AG04449 (cell line): ENCODE measurements at regions not wholly inside any gene's neighbourhood (a gene's known extent, or its start where the extent isn't known, plus 50 kb on each side); places are given as distances from the start of the nearest gene placed in this dataset.

ENCODE experiments used
- CTCF ChIA-PET: fragments of 350-600 bp; formaldehyde crosslinking; extraction: SDS; loops from one replicate; lab custom pipeline; 2021; ENCODE audit warnings: antibody characterized with exemption; lab: Yijun Ruan, JAX
- POLR2A ChIA-PET: fragments of 400-600, 350-600 bp; formaldehyde crosslinking; extraction: SDS; loops from one replicate; lab custom pipeline; 2020; ENCODE audit warnings: antibody characterized with exemption, inconsistent platforms; lab: Yijun Ruan, JAX
- DNase-seq: peaks from one replicate; pipeline ENCODE4 v3.0.0-alpha.2; 2010; ENCODE audit warnings: low read depth, low spot score
- H3K4me3 ChIP-seq: 2 replicates; pipeline ENCODE4 v1.5.1; 2011; ENCODE audit warnings: low read depth, mild to moderate bottlenecking, control low read depth, low read length
- TF ChIP-seq, protein P1 (sequence below): IDR thresholded peaks from one replicate; pipeline ENCODE4 v1.5.1; 2011; ENCODE audit warnings: mild to moderate bottlenecking, moderate library complexity, low read length, control low read depth, inconsistent platforms; ENCODE audit not compliant: insufficient read depth; ENCODE audit errors: missing control alignments

DNA sequence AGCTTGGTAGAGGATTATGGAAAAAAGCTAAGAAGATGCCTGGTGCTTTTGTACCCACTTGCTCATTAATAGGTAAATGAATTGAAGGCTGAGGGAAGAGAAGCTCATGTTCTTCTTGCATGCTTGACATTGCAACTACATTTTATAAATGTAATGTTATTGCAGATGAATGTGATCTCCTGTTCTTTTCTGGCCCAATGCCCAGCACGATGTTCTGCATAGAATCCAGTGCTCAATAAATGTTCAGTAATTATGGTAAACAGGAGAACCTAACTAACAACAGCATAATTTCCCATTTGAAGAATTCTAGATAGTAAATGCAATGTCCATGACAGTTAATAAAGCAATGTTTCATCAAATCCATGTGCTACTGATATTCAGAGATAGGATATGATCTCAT is 638.2 kb upstream of the SOX9 start:
- ChIA-PET POLR2A (no interaction called here), CTCF (interaction anchor here (2.1 to 6.8 kb wide), 2 partner anchors 9 to 22 kb away, joined by 9 to 49 read pairs; no protein-coding TSS in a partner anchor)
- no peak for DNase-seq
- H3K4me3 ChIP-seq = no peak overlapping the region
- TF ChIP-seq, protein P1, sequence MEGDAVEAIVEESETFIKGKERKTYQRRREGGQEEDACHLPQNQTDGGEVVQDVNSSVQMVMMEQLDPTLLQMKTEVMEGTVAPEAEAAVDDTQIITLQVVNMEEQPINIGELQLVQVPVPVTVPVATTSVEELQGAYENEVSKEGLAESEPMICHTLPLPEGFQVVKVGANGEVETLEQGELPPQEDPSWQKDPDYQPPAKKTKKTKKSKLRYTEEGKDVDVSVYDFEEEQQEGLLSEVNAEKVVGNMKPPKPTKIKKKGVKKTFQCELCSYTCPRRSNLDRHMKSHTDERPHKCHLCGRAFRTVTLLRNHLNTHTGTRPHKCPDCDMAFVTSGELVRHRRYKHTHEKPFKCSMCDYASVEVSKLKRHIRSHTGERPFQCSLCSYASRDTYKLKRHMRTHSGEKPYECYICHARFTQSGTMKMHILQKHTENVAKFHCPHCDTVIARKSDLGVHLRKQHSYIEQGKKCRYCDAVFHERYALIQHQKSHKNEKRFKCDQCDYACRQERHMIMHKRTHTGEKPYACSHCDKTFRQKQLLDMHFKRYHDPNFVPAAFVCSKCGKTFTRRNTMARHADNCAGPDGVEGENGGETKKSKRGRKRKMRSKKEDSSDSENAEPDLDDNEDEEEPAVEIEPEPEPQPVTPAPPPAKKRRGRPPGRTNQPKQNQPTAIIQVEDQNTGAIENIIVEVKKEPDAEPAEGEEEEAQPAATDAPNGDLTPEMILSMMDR = no peak

DNA sequence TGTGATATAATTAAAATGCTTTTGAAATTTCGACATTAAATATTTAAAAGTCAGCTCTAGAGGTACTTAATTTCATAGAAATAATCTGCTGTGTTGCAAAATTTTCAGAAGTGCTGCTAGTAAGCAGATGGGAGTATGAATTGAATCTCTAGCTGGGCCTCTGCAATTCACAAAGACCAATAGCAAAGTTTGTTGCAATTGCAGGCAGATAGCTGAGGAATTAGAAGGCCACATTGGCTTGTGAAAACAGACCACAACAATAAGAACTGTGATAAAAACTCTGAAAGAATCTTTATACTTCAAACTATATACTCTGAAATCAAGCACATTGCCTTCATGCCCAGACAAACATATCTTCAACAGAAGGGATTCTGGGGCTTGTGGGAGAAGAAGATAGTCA is 636.3 kb upstream of the SOX9 start:
- no peak overlapping the region for H3K4me3 ChIP-seq
- TF ChIP-seq, protein P1 = no peak
- DNase-seq = no peak
- POLR2A ChIA-PET = no interaction called here
- CTCF ChIA-PET = interaction anchor here (0.9 to 6.8 kb wide), 5 partner anchors 11 to 717 kb away, joined by 3 to 49 read pairs (median 3); no protein-coding TSS in a partner anchor

DNA sequence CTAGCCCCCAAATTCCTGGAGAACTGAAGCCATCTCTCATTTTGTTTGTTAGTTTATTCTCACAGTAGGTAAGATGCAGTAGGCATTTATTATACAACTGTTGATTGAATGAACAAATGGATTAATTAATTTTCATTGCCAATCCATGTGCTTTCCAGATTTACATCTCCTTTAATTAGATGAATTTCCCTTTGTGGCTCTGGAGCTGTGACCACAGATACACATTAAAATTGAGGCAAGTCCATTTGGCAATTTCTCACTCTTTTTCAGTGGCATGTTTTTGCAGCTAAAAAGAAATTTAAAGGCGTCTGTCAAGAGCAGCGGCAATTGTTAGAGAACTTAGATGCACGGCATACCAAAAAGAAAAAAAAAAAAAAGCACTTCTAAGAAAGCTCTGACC is 635.4 kb upstream of the SOX9 start:
- TF ChIP-seq, protein P1 = no peak
- no peak overlapping the region for H3K4me3 ChIP-seq
- DNase-seq = no peak
- CTCF ChIA-PET = interaction anchor here (0.6 to 6.8 kb wide), 6 partner anchors 12 to 46 kb away, joined by 3 to 49 read pairs (median 3); no protein-coding TSS in a partner anchor
- POLR2A ChIA-PET = no interaction called here

DNA sequence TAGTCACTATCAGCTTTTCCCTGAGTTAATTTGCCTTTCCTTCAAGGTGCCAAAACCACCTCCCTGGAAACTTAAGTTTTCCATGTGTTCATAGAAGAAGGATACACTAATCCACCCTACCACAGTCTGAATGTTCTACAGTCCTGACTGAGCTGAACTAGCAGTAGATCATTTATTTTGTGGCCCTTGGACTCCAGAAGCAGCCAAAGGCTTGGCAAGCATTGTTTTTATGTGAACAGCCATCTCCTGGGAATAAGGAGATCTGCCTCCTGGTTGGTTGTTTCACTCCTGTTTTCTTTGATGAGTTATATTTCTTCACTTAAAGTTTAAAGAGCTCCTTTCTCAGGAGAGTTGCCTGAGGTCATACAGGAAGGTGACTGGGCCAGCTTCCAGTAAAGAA is 634.6 kb upstream of the SOX9 start:
- ChIA-PET POLR2A (no interaction called here), CTCF (interaction anchor here (1.2 to 6.8 kb wide), 2 partner anchors 13 to 25 kb away, joined by 3 to 49 read pairs; no protein-coding TSS in a partner anchor)
- TF ChIP-seq, protein P1 = no peak
- no peak for DNase-seq
- no peak overlapping the region for H3K4me3 ChIP-seq

DNA sequence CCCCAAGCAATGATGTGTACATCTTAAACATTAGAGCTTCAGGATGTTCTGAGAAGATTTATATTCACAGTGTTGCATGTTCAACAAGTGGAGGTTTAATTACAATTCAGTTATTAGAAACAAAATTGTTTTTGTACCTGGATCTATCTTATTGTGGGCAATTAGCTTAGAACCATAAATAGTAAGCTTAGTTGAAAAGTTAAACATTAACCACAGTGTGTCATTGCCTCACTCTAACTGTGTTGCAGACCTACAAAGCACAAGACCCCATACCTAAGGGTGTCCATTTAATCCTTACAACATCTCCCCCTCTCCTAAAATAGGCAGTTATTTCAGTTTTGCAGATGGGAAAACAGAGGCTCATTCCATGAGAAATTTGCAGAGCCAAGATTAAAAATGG is 632.0 kb upstream of the SOX9 start:
- POLR2A ChIA-PET = no interaction called here

More for the DNA sequence above, 632.0 kb upstream of the SOX9 start:
- H3K4me3 ChIP-seq = no peak overlapping the region
- CTCF ChIA-PET = interaction anchor here (0.9 to 1.3 kb wide), 2 partner anchors 13 to 15 kb away, joined by 3 to 4 read pairs; no protein-coding TSS in a partner anchor
- TF ChIP-seq, protein P1 = no peak
- no peak for DNase-seq
